ENCODE measurements at regions not wholly inside any gene's neighbourhood (a gene's known extent, or its start where the extent isn't known, plus 50 kb on each side); places are given as distances from the start of the nearest gene placed in this dataset.
A peak's percentile ranks its signal among the peaks of the same experiment; 100 is the strongest.

DNA sequence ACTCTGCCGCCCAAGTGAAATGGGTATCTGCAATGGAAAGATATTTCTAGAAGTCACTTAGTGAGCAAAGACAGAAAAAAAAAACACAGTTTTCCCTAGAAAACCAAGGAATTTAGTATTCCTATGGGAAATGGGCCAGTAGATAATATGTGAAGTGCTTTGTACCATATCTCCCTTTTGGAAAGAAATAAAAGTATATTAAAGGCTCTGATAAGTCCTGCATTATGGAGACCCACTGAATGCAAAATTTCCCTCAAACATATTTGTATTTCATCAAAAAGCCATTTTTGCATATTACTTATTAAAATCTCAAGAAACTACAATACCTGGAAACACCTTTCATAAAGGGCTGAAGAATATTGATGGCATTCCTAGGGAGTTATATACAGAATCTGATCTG is 51.6 kb upstream of the DYNLRB2 start:
- DNase-seq: no peak

DNA sequence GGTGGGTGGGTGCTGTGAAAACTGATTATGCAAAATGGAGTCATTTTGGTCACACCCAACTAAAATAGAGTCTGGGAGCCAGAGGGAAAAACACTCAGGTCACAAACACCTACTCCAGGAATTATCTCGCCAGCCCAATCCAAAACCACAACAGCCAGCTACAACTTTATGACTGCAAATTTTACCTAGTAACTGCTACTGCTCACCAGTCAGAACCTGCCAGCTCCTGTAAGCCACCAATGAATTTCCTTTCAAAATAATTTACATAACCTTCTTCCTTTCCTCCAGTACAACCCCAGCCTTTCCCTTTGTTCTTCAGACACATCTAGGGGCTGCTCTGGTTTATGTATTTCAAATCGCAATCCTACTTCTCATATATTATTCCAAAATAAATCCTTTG is 52.6 kb upstream of the DYNLRB2 start:
- DNase-seq: no peak

DNA sequence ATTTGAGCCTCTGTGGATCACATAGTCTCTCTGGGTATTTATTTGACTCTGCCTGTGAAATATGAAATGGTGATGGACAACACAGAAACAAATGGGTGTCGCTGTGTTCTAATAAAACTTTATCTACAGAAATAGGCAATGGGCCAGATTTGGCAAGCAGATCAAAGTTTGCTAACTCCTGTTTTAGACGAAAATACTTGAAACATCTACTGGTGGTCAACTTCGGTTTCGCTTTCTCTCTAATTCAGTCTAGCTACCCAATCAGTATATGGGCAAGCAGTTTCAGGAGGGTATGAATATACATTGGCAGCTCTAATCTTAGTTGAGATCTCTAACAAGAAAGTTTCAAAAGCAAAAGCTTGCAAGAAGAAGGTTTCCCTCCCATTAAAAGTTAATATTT is 60.1 kb upstream of the DYNLRB2 start:
- no peak for DNase-seq

DNA sequence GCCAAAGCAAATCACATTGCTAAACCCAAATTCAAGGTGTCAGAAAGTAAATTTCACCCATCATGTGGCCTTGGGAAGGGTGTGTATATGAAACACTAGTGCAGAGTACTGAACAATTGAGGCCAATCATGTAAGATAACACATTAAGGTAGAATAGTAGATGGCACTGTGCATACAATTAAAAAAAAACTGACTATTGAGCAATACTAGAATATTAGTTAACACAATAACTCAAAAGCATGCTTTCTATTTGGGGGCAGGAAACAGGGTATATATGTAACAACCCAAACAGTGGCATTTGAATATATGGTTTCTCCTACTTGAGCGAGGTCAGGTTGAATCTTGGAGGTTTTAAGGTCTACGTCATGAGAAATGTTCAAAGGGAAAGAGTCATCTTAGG is 63.0 kb upstream of the DYNLRB2 start:
- no peak for DNase-seq

DNA sequence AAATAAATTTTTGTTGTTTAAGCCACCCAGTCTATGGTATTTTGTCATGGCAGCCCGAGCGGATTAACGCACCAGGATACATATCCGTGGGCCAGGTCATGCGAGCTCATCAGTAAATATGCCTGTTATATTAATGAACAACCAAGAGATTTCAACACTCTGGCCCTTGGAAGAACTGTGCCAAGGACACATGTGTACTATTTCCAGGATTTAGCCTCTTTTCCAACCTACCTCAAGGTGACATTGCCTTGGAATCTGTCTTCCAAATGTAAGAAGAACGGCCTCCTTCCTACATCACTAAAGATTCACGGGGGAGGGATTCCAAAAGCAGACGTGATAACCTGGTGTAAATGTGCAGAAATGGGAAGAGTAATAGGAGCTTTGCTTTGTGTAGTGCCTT is 72.8 kb upstream of the DYNLRB2 start:
- no peak for DNase-seq

DNA sequence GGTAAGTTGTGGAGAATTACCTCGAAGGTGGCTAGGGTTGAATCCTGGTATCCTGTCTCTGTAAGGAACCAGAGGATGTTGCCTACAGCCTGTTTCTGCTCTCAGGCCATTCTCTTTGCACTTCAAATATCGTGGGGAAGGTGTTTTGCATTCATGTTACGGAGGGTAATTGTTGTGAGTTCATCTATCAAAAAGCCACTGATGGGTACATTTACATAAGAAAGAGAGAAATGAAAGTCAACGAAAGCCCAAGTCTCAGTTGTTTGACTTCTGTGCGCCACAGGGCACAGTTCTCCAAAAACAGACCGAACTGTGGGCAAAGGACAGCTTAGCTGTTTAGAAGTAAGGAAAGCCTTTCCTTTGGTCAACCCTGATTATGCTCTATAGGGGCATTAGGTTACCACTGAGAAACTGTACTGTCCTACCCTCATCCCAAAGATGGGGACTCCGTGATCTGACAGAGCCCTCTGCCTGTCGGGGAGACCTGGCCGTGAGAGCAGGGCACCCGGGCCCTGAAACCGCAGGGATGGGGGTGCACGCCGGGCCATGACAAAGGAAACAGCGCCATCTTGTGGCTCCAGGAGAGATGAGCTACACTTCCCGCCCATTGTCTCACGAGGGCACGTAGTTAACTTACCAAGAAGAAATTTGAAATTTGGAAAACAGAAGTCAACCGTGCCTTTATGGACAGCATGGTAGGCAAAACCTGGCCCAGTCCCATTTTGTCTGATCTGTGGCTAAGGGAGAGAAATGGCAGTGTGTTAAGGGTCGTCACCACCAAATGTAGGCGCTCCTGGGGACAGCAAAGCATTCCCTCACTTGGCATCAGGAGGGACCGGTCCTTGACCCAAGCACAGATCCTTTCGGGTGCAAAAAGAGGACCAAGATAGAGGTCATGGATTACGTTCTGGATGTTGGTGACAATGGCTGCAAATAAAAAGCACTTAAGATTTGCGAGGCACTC is 74.5 kb upstream of the DYNLRB2 start:
- DNase-seq: peak; percentile 77

DNA sequence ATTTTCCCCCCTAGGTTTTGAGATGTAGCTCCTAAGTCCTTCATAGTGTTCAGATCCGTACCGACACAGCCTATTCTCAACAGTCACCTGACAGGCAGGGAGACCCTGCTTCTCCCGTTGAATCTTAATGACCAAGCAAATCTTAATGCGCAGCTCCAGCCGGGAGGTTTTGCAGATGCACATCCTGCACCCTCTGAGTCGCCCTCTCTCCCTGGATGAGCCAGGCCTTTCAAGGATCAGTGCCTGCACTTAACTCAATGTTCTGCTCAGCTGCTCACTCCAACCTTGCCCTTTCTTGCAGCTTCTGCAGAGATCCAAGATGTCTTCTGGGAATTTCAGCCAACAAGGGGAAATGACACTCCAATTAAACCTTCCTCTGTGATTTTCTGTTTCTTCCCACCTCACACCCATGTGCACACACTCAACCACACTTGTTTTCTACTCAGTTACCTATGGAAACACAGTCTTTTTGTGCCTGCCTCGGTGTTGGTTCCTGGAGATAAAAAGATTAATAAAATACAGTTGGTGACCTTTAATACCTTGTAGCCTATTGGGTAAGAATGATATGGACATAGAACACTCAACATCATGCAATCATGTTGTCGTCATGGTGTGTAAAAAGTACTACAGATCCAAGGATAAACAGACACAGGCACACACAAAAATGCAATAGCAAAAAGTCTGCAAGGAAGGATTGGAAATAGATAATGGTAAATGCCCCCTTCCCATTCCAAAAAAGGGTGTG is 76.9 kb upstream of the DYNLRB2 start:
- no peak for DNase-seq

DNA sequence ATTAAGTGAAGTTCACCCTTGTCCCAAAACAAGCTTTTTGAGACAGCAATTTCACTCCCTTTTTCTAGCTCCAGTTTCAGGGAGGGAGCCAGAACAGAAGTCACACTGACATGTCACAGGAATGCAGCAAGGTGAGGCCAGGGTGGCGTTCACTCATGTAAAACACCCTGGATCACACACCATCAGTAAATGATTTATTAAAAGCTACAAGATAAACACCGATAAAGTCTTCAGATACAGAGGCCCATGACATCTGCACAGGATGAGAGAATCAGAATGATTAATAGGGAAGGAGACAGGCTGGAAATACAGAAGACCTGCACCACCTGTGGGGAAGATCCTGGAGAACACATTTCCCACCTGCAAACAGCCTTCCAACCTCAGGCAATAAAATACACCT is 77.5 kb upstream of the DYNLRB2 start:
- DNase-seq: no peak

DNA sequence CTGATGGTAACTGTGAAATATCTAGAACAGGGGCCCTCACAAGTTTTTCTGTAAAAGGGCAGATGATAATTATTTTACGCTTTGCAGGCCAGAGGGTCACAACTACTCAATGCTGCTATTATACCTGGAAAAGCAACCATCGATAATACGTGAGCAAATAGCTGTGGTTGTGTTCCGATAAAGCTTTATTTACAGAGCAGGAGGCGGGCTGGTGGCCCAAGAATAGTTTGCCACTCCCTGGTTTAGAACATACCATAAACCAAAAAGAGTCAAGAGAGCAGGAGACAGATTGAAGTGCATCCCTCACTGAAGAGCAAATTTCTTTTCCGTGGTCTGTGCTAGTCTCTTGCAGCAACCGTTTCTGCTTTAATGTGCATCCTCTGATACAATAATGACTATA is 77.9 kb upstream of the DYNLRB2 start:
- no peak for DNase-seq

DNA sequence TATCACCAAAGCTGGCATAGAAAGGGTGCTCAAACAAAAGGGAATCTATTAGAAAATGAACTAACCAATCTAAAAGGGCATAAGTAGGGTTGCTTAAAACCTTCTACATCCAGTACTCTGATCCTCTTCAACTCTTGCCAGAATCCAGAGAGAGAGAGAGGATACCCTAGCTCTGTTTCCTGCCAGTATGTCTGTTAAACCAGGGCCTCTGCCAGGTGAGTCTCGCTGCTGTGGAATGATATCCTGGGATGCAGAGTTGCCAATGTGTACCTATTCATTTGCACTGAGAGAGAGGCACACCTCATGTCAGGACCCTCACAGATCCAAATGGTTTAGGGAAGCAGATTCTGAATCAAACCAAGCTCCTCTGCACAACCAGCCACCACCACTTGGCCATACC is 79.8 kb upstream of the DYNLRB2 start:
- DNase-seq: no peak

DNA sequence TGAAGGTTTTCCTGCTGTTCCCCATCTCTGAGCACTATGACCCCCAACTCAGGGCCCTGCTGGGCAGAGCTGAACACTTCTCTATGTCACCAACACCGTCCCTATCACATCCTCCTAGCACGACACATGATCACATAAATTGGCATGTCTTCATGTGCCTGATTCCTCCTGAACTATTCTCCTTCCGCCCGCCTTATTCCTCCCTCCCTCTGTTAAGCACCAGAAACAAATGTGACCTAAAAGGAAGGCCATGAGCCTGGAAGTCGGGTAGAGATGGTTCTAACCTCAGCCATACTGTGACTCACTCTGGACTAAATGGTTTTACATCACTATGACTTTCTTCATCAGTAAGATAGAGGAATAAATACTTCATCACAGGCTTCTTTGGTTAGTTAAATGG is 80.8 kb upstream of the DYNLRB2 start:
- no peak for DNase-seq

DNA sequence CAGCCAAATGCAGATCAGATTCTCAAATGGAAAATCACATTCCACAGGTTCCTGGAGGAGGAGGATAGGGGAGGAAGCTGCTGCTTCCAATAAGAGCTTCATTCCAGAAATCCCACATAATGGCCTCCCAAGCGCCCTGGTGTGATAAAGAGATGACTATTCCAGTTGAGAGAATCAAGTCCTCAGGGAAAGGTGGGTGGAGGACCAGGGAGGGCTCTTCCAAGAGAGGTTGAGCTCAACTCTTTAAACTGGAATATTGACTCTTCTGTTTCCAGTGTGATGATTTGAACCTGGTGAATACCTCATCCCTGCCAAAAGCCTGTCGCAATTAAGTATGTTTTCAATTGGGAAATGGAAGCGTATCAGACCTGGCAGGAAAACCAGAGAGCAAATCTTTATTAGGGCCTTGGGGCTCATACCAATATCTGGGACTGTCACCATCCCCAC is 81.4 kb upstream of the DYNLRB2 start:
- DNase-seq: no peak

DNA sequence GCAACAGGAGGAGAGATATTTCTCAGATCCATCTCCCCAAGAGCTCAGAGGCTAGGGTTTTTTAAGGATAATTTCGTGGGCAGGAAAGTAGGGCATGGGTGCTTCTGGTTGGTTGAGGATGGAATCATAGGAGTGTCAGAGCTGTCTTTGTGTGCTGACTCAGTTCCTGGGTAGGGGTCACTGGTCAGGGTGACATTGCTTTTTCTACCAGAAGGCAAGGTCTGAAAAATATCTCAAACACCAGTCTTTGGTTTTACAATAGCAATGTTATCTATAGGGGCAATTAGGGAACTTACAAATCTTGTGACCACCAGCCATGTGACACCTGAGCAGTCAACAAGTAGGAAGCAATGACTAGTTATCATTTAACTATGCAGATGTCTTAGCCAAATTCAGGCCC is 82.9 kb upstream of the DYNLRB2 start:
- DNase-seq: no peak

DNA sequence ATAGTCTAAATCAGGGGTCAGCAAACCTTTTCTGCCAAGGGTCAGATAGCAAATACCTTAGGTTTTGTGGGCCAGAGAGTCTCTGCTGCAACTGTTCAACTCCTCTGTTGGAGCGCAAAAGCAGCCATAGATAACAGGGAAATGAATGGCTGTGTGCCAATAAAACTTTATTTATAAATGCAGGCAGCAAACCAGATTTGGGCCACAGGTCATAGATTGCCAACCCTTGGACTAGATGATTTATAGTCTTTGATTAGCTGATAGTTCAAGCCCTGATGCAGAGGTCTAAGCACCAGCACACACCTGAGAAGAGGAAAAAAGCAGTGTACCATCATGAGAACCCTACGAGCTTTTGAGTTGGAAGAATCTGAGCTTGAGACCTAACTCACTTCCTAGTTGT is 86.0 kb upstream of the DYNLRB2 start:
- no peak for DNase-seq

DNA sequence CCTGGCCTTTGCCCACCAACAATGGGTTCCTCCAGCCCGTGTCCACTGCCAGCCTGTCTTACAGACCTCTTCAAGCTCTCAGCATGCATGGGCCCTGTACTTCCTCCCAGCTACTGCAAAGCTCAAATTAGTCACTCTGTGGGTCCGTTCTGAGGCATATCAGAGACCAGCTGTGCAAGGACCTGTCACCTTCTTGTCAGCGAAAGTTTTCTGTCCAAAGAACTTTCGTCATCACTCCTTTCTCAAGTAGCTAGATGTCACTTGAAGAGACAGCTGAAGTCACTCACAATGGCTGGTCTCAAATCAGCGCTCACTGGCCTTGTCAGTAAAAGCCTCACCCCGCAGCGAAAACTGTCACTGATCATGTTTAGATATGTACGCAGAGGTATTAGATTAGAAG is 91.4 kb upstream of the DYNLRB2 start:
- no peak for DNase-seq

DNA sequence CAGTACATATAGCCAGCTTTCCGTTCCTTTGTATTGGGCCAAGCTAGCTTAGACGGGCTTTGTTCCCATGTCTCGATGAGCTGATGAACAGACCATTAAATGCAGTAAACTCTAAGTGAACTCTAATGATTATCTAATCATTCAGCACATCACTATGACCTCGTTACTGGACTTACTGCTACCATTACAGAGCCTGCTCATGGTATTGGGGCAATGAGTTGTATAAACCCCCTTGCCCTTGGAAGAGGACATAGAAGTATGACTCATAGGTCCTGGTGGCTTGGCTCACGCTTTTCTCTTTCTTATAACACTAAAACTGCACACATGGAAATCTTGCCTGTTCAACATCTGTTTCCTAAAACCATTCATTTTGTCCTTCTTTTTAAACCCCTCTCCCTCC is 93.6 kb upstream of the DYNLRB2 start:
- DNase-seq: no peak

DNA sequence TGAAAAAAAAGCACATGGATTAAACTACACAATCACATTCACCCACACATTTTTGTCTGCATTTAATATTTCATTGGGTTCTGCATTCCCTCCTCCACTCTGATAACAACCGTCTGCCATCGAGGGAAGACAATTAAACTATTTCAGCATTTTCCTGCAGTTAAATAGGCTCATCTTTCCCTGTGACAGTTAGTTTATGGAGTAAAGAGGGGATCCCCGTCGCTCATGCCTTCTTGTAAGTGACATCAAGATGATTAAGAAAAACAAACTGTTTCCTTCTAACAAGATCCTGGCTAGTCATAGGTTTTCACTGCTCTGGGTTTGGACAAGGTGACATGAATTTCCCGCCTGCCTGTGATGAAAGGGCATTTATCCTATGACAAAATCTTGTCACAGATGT is 98.0 kb upstream of the DYNLRB2 start:
- no peak for DNase-seq

DNA sequence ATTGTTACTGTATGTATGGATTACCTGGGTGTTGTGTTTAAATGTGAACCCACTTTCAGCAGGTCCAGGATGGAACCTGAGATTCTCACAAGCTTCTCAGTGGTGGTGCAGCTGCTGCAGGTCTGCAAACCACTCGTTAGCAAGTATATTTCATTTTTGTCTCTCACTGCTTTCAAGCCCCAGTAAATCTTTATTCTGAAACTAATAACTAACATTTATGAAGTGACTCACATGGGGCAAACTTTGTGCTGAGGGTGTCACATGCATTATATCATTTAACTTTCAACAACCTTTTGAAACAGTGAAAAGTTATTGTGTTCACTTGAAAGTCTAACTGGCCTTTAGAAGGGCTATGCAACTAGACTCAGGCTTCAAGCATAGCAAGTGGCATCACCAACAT is 98.9 kb upstream of the DYNLRB2 start:
- DNase-seq: no peak

DNA sequence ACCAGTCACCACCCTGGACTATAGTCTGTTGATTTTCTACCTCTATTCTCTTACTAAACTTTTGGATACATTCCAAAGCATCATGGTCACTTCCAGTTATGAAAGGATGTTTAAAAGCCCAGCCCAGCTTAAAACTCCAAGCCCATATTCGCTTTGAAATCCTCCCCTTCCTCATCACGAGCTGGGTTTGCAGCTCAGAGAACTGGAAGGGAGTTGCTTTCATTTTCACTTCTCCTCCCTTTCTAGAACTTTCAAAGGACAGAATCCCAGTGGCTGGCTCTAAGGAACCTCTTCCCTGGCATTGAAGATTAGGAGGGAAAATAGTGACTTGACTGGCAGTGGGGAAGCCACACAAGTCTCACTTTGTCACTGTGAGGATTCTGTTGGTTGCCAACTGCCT is 100.1 kb upstream of the DYNLRB2 start:
- DNase-seq: no peak

DNA sequence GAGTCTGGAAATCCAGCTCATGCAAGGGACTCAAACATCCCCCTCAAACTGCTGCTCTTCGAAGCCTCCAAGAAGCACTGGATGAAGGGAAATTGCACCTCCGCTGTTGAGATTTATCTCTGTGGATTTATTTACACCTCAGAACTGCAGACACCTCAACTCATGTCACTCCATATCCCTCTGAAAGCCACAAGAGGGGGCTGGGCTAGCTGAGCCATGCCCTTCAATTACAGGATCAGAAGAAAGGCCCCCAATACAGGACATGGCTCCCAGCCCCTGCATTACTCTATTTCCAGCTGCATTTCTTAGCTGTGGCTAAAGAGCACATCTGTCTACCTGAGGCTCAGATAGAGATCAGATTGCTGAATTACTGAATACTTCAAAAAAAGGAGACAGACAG is 103.1 kb upstream of the DYNLRB2 start:
- DNase-seq: no peak

DNA sequence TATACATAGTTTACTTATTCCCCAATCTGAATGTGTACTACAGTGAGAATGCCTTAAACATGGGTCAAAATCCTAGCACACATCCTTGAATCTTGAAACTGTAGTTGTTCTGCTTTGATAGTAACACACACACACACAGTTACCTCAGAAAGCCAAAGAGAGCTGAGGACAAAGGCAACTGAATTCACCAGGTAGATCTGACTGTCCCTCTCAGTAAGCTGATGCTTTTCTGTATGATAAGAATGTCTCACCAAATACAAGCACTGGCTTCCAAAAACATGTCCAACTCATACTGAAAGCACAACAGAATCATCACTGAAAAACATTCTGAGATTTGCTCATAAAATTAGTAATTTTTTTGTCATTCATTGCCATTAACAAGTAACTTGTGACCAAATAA is 104.3 kb upstream of the DYNLRB2 start:
- DNase-seq: no peak

DNA sequence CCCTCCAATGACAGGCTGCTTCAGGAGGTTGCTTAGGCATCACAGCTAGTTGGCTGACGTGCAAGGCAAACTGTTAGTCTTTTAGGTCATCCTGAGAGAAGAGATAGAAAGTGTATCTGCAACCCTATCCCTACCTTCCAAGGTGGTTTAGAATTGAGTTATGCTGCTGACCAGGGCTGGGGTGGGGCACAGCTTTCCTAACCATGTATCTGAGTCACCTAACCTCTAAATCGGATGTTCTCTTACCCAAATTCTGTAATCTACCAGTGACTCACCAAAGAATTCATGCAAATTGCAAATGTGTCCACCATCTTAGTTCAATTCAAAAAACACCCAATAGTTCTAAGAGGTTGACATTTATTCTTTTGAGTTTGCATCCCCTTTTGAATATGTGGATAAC is 107.2 kb upstream of the DYNLRB2 start:
- no peak for DNase-seq

DNA sequence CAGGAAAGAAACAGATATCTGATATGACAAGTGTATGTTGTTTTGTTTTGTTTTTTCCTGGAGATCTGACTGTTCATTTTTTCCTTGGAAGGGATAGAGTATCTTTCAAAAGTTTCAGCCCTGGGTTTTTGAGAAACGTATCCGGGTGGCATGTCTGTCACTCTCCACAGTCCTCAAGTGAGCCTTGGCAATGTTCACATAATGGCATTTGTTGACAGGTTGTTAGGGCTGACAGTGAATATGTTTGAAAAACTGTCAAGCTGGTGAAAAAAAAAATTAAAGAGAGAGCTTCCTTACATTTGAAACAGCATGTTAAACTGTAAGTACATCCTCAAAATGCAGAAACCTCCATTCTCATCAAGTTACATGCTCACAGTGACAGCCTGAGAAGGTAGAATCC is 113.0 kb upstream of the DYNLRB2 start:
- DNase-seq: no peak
